Mesenchymal stem cell (in vitro differentiated cells and primary cell): ENCODE measurements at regions not wholly inside any gene's neighbourhood (a gene's known extent, or its start where the extent isn't known, plus 50 kb on each side); places are given as distances from the start of the nearest gene placed in this dataset.

ENCODE experiments used
- DNase-seq: peaks from one replicate; pipeline ENCODE4 v3.0.0-alpha.2; 2013
- H2AFZ ChIP-seq: one replicate; pipeline ENCODE4 v1.6.1; 2013; ENCODE audit warnings: low read depth, mild to moderate bottlenecking, control low read depth, inconsistent platforms, low read length, moderate library complexity
- H2AK5ac ChIP-seq: 2 replicates; pipeline ENCODE4 v1.6.1; 2013; ENCODE audit warnings: low read length, moderate library complexity, mild to moderate bottlenecking, inconsistent platforms; ENCODE audit not compliant: severe bottlenecking
- H2BK120ac ChIP-seq: one replicate; pipeline ENCODE4 v1.6.1; 2013; ENCODE audit warnings: low read depth, mild to moderate bottlenecking, inconsistent platforms, low read length, moderate library complexity
- H2BK12ac ChIP-seq, 2 experiments: one replicate each; pipeline ENCODE4 v1.6.1; 2013; ENCODE audit warnings: inconsistent platforms in 2 of 2, low read length in 2 of 2, mild to moderate bottlenecking in 2 of 2, moderate library complexity in 2 of 2, control low read depth in 1 of 2
- H2BK15ac ChIP-seq: one replicate; pipeline ENCODE4 v1.6.1; 2013; ENCODE audit warnings: mild to moderate bottlenecking, low read depth, inconsistent platforms; ENCODE audit not compliant: poor library complexity, severe bottlenecking
- H2BK5ac ChIP-seq: 2 replicates; pipeline ENCODE4 v1.6.1; 2013; ENCODE audit warnings: low read depth, mild to moderate bottlenecking, low read length, control low read depth, inconsistent platforms; ENCODE audit not compliant: poor library complexity, severe bottlenecking
- H3K14ac ChIP-seq, 2 experiments: one replicate each; pipeline ENCODE4 v1.6.1; 2013; ENCODE audit warnings: inconsistent platforms in 2 of 2, low read length in 2 of 2, control low read depth in 1 of 2, mild to moderate bottlenecking in 1 of 2, moderate library complexity in 1 of 2
- H3K18ac ChIP-seq, 2 experiments: one replicate each; pipeline ENCODE4 v1.6.1; 2013; ENCODE audit warnings: inconsistent platforms in 2 of 2, low read length in 2 of 2, control low read depth in 1 of 2, low read depth in 1 of 2, mild to moderate bottlenecking in 1 of 2
- H3K23ac ChIP-seq, 2 experiments: one replicate each; pipeline ENCODE4 v1.6.1; 2013; ENCODE audit warnings: inconsistent platforms in 2 of 2, low read length in 2 of 2, mild to moderate bottlenecking in 2 of 2, moderate library complexity in 2 of 2, control low read depth in 1 of 2
- H3K27ac ChIP-seq: 2 replicates; pipeline ENCODE4 v1.5.1; 2013; ENCODE audit warnings: mild to moderate bottlenecking, moderate library complexity, low read length, control low read depth, inconsistent platforms; ENCODE audit not compliant: poor library complexity, severe bottlenecking
- H3K27me3 ChIP-seq, 2 experiments: 2 replicates each; pipeline versions ENCODE4 v1.6.1 to v1.7.0; 2013; ENCODE audit warnings: low read length in 2 of 2, mild to moderate bottlenecking in 2 of 2, moderate library complexity in 2 of 2, control low read depth in 1 of 2, inconsistent platforms in 1 of 2; ENCODE audit not compliant: control insufficient read depth in 1 of 2, insufficient read depth in 1 of 2
- H3K36me3 ChIP-seq, 2 experiments: 2 replicates each; pipeline versions ENCODE4 v1.6.1 to v1.7.0; 2013; ENCODE audit warnings: low read length in 2 of 2, control low read depth in 1 of 2, inconsistent platforms in 1 of 2, low read depth in 1 of 2, mild to moderate bottlenecking in 1 of 2; ENCODE audit not compliant: insufficient read depth in 2 of 2, control insufficient read depth in 1 of 2
- H3K4ac ChIP-seq, 2 experiments: one replicate each; pipeline ENCODE4 v1.6.1; 2013; ENCODE audit warnings: inconsistent platforms in 2 of 2, low read length in 2 of 2, mild to moderate bottlenecking in 2 of 2, moderate library complexity in 2 of 2, control low read depth in 1 of 2, low read depth in 1 of 2
- H3K4me1 ChIP-seq: 2 replicates; pipeline ENCODE4 v1.6.1; 2013; ENCODE audit warnings: low read depth, low read length, control low read depth; ENCODE audit not compliant: control insufficient read depth, insufficient read depth
- H3K4me2 ChIP-seq: 2 replicates; pipeline ENCODE4 v1.6.1; 2013; ENCODE audit warnings: low read length, mild to moderate bottlenecking, inconsistent platforms; ENCODE audit not compliant: poor library complexity, severe bottlenecking
- H3K4me3 ChIP-seq, 2 experiments: 2 replicates each; pipeline versions ENCODE4 v1.5.1 to v1.7.0; 2013; ENCODE audit warnings: low read length in 2 of 2, mild to moderate bottlenecking in 2 of 2, control low read depth in 1 of 2, low read depth in 1 of 2; ENCODE audit not compliant: insufficient read depth in 1 of 2
- H3K79me1 ChIP-seq: replicated peaks from 2 replicates; pipeline ENCODE4 v1.6.1; 2013; ENCODE audit warnings: mild to moderate bottlenecking, control low read depth, low read length, inconsistent platforms; ENCODE audit not compliant: poor library complexity, severe bottlenecking
- H3K9ac ChIP-seq: 2 replicates; pipeline ENCODE4 v1.7.0; 2013; ENCODE audit warnings: mild to moderate bottlenecking, low read length, moderate library complexity
- H3K9me3 ChIP-seq: 2 replicates; pipeline ENCODE4 v1.7.0; 2013; ENCODE audit warnings: mild to moderate bottlenecking, low read length; ENCODE audit not compliant: control insufficient read depth
- H4K8ac ChIP-seq: one replicate; pipeline ENCODE4 v1.6.1; 2013; ENCODE audit warnings: inconsistent platforms, mild to moderate bottlenecking, low read length, moderate library complexity
- H4K91ac ChIP-seq: one replicate; pipeline ENCODE4 v1.6.1; 2013; ENCODE audit warnings: mild to moderate bottlenecking, low read length, inconsistent platforms
- WGBS: methylation state at CpG from one replicate; pipeline ENCODE4 v1.1.7; 2013; ENCODE audit warnings: mixed read lengths; 5-methylcytosine and 5-hydroxymethylcytosine counted together

DNA sequence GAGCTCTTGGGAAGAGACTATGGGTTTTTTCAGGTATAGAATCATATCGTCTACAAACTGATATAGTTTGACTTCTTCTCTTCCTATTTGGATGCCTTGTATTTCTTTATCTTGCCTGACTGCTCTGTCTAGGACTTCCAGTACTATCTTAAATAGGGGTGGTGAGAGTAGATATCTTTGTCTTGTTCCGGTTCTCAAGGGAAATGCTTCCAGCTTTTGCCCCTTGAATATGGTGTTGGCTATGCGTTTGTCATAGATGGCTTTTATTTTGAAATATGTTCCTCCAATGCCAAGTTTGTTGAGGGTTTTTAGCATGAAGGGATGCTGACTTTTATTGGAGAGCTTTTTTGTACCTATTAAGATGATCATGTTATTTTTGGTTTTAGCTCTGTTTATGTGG, 170.3 kb downstream of the PTGER3 start:
- 85% methylated on average over 2 of the region's 3 CpGs for WGBS
- DNase-seq: no peak

DNA sequence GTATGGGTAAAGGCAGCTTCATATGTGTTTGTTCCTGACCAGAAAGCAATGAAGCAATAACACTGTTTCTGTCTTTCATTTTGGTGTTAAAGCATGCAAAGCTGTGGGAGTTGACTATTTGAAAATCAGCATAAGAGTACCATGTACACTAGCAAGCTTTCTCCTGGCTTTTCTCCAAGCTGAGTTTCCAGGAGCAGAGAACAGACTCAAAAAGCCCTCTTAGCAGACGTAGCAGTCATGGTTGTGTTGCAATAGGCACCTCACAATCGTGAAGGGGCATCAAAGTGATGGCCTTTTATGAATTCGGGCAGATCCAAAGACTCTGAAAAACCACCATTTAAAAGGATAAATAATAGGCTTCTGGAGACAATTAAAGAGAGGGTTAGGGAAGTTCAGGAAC, 159.7 kb downstream of the PTGER3 start:
- H3K4me1 ChIP-seq: no peaks in the 10 kb centered on the region
- no peak overlapping the region for H3K27ac ChIP-seq
- H3K4ac ChIP-seq: no peak overlapping the region
- H2BK120ac ChIP-seq: no peak overlapping the region
- no peak overlapping the region for H3K18ac ChIP-seq
- H3K14ac ChIP-seq: no peak overlapping the region
- no peak overlapping the region for H2AK5ac ChIP-seq
- H3K9ac ChIP-seq: no peak overlapping the region
- H2AFZ ChIP-seq: no peak overlapping the region
- no peak overlapping the region for H3K23ac ChIP-seq
- no peak overlapping the region for H4K8ac ChIP-seq
- no peak overlapping the region for H2BK5ac ChIP-seq
- H3K79me1 ChIP-seq: no peaks in the 10 kb centered on the region
- H3K4me3 ChIP-seq: no peak overlapping the region
- no peak overlapping the region for H2BK15ac ChIP-seq
- no peak overlapping the region for H4K91ac ChIP-seq
- no peaks in the 10 kb centered on the region for H3K36me3 ChIP-seq
- H3K27me3 ChIP-seq: no peaks in the 10 kb centered on the region
- no peak overlapping the region for H2BK12ac ChIP-seq
- H3K9me3 ChIP-seq: no peaks in the 10 kb centered on the region
- no peak overlapping the region for H3K4me2 ChIP-seq
- DNase-seq: no peak
- 50% methylated on average over 2 of the region's 3 CpGs for WGBS

More for the DNA sequence above, 170.3 kb downstream of the PTGER3 start:
- Histone ChIP-seq H2BK12ac (no peak overlapping the region), H3K4me2 (no peak overlapping the region), H3K36me3 (no peaks in the 10 kb centered on the region), H3K9me3 (no peaks in the 10 kb centered on the region), H2BK120ac (no peak overlapping the region), H3K14ac (no peak overlapping the region), H4K91ac (no peak overlapping the region), H3K27ac (no peak overlapping the region), H2BK15ac (no peak overlapping the region), H2BK5ac (no peak overlapping the region), H3K18ac (no peak overlapping the region), H3K4me3 (no peak overlapping the region), H2AK5ac (no peak overlapping the region), H3K4ac (no peak overlapping the region), H3K27me3 (no peaks in the 10 kb centered on the region), H3K79me1 (no peaks in the 10 kb centered on the region), H3K9ac (no peak overlapping the region), H4K8ac (no peak overlapping the region), H3K23ac (no peak overlapping the region), H3K4me1 (no peaks in the 10 kb centered on the region), H2AFZ (no peak overlapping the region)

DNA sequence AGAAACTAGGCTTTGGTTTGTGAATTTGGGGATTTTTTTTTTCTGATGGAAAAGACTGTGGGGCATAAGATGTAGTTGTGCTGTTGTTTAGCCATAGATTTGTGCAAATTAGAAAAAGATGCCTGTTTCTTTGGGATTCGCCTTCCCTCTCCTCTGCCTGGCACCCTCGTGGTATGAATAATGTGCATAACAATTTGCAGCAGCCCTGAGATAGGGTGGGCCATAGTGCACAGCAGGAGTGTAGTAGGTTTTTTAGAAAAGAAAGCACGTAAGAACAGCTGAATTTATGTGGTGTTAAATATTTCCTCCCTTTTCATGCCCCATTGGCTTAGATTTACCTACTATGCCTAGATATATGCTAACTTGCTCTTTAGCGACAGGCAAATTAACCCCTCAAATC, 158.9 kb downstream of the PTGER3 start:
- H3K9ac ChIP-seq: no peak overlapping the region
- DNase-seq: no peak
- WGBS: 44% methylated on average over 3 of the region's 4 CpGs
- no peak overlapping the region for H3K4me3 ChIP-seq
- no peaks in the 10 kb centered on the region for H3K4me1 ChIP-seq
- no peak overlapping the region for H4K91ac ChIP-seq
- no peak overlapping the region for H2BK15ac ChIP-seq
- no peak overlapping the region for H3K27ac ChIP-seq
- H3K18ac ChIP-seq: no peak overlapping the region
- no peak overlapping the region for H2BK120ac ChIP-seq
- no peak overlapping the region for H3K23ac ChIP-seq
- no peak overlapping the region for H3K4ac ChIP-seq
- no peak overlapping the region for H2AK5ac ChIP-seq
- H3K14ac ChIP-seq: no peak overlapping the region
- no peak overlapping the region for H4K8ac ChIP-seq
- H3K9me3 ChIP-seq: no peaks in the 10 kb centered on the region
- H3K27me3 ChIP-seq: no peaks in the 10 kb centered on the region
- no peak overlapping the region for H2BK12ac ChIP-seq
- no peak overlapping the region for H2BK5ac ChIP-seq
- H2AFZ ChIP-seq: no peak overlapping the region
- H3K36me3 ChIP-seq: no peaks in the 10 kb centered on the region
- no peak overlapping the region for H3K4me2 ChIP-seq
- no peaks in the 10 kb centered on the region for H3K79me1 ChIP-seq

DNA sequence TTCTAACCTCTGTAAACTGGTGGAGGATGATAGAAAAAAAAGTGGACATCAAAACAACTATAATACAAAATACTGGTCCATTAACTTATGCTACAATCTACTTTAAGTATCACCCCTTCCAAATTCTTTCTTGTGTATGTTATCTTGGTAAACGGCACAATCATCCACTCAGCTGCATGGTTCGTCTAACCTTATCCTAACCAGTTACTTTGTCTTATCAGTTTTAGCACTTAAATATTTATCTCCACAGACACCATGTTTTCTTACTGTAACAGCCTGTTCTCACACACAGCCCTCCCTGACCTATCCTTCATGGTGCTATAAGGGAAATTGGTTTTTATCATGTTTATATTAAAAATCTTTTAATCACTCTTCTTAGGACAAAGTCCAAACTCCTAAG, 157.2 kb downstream of the PTGER3 start:
- H3K4ac ChIP-seq: no peak overlapping the region
- no peak overlapping the region for H3K18ac ChIP-seq
- DNase-seq: no peak
- no peak overlapping the region for H2BK15ac ChIP-seq
- H3K9me3 ChIP-seq: no peaks in the 10 kb centered on the region
- H3K23ac ChIP-seq: no peak overlapping the region
- H3K27me3 ChIP-seq: no peaks in the 10 kb centered on the region
- H2BK12ac ChIP-seq: no peak overlapping the region
- no peak overlapping the region for H3K14ac ChIP-seq
- no peak overlapping the region for H3K27ac ChIP-seq
- no peak overlapping the region for H4K8ac ChIP-seq
- H3K4me3 ChIP-seq: no peak overlapping the region
- H3K36me3 ChIP-seq: no peaks in the 10 kb centered on the region
- H3K4me2 ChIP-seq: no peak overlapping the region
- no peak overlapping the region for H2AFZ ChIP-seq
- no peaks in the 10 kb centered on the region for H3K79me1 ChIP-seq
- no peak overlapping the region for H2BK5ac ChIP-seq
- no peaks in the 10 kb centered on the region for H3K4me1 ChIP-seq
- no peak overlapping the region for H3K9ac ChIP-seq
- H2BK120ac ChIP-seq: no peak overlapping the region
- WGBS: 29% methylated on average over 2 of the region's 2 CpGs
- no peak overlapping the region for H2AK5ac ChIP-seq
- no peak overlapping the region for H4K91ac ChIP-seq
